ENCODE measurements at regions not wholly inside any gene's neighbourhood (a gene's known extent, or its start where the extent isn't known, plus 50 kb on each side); places are given as distances from the start of the nearest gene placed in this dataset.

GRCh38 chr22:44574057-44574639 lies 76.1 kb upstream of the RTL6 start:
- TF ChIP-seq REST (IDR thresholded peaks at IDR 0.05) (no peak), CTCF (IDR thresholded peaks at IDR 0.05; ENCODE audit: low read depth, low read length, missing input control) (no peak), RXRA (IDR thresholded peaks at IDR 0.05) (no peak), GABPA (IDR thresholded peaks at IDR 0.05 in 1 of 2, conservative IDR thresholded peaks at IDR 0.05 in 1 of 2) (no peak), EGR1 (IDR thresholded peaks at IDR 0.05; ENCODE audit: low read depth in 2 of 2) (no peak), ZBTB33 (IDR thresholded peaks at IDR 0.05) (no peak)

All from liver (tissue), 3 donors.